OCI-LY3 (cell line): ENCODE measurements at regions not wholly inside any gene's neighbourhood (a gene's known extent, or its start where the extent isn't known, plus 50 kb on each side); places are given as distances from the start of the nearest gene placed in this dataset.

Experiments
- H2AFZ ChIP-seq: fragments of 200-600, 300-600 bp; shearing (Covaris generic); 2 replicates; pipeline ENCODE4 v1.6.0; 2014; ENCODE audit warnings: antibody characterized with exemption, low read depth, low read length
- H3K27ac ChIP-seq: fragments of 200-600, 300-600 bp; sonication (generic); 2 replicates; pipeline ENCODE4 v1.5.1; 2014; ENCODE audit warnings: mild to moderate bottlenecking, low read length, moderate library complexity, mixed read lengths
- H3K27me3 ChIP-seq: fragments of 200-600, 300-600 bp; sonication (generic); 2 replicates; pipeline ENCODE4 v1.6.1; 2014; ENCODE audit warnings: low read depth, low read length, mixed read lengths
- H3K36me3 ChIP-seq: fragments of 200-600, 300-600 bp; sonication (generic); replicated peaks from 2 replicates; pipeline ENCODE3; 2014; ENCODE audit warnings: low read depth, low read length, mixed read lengths
- H3K4me1 ChIP-seq: fragments of 300-600, 200-600 bp; sonication (generic); 2 replicates; pipeline ENCODE4 v1.6.1; 2014; ENCODE audit warnings: low read length, mixed read lengths
- H3K4me2 ChIP-seq: fragments of 200-600, 300-600 bp; sonication (generic); 2 replicates; pipeline ENCODE4 v1.6.1; 2014; ENCODE audit warnings: low read length, mixed read lengths
- H3K4me3 ChIP-seq: fragments of 300-600, 200-600 bp; sonication (generic); 2 replicates; pipeline ENCODE4 v1.5.1; 2014; ENCODE audit warnings: antibody characterized with exemption, mild to moderate bottlenecking, low read length, moderate library complexity
- H3K79me2 ChIP-seq: fragments of 300-600, 200-600 bp; shearing (Covaris generic); 2 replicates; pipeline ENCODE4 v1.6.1; 2014; ENCODE audit warnings: mild to moderate bottlenecking, low read length, mixed read lengths
- H3K9ac ChIP-seq: fragments of 300-600, 200-600 bp; shearing (Covaris generic); 2 replicates; pipeline ENCODE4 v1.6.0; 2014; ENCODE audit warnings: mild to moderate bottlenecking, low read length, moderate library complexity
- H3K9me3 ChIP-seq: fragments of 200-600, 300-600 bp; shearing (Covaris generic); 2 replicates; pipeline ENCODE4 v1.6.1; 2014; ENCODE audit warnings: low read length, mixed read lengths; ENCODE audit not compliant: insufficient read depth
- H4K20me1 ChIP-seq: fragments of 200-600, 300-600 bp; sonication (generic); 2 replicates; pipeline ENCODE4 v1.6.1; 2016; ENCODE audit warnings: low read length, mixed read lengths; ENCODE audit not compliant: insufficient read depth
- CTCF ChIP-seq: fragments of 200-600, 300-600 bp; sonication (generic); IDR thresholded peaks from 2 replicates; pipeline ENCODE4 v1.5.1; 2014; ENCODE audit warnings: antibody characterized with exemption, low read length, low read depth
- EZH2phosphoT487 ChIP-seq: fragments of 200-600 bp; shearing (Covaris generic); IDR thresholded peaks from 2 replicates; pipeline ENCODE4 v1.6.1; 2018; ENCODE audit warnings: antibody characterized with exemption, mixed run types, low read depth

DNA sequence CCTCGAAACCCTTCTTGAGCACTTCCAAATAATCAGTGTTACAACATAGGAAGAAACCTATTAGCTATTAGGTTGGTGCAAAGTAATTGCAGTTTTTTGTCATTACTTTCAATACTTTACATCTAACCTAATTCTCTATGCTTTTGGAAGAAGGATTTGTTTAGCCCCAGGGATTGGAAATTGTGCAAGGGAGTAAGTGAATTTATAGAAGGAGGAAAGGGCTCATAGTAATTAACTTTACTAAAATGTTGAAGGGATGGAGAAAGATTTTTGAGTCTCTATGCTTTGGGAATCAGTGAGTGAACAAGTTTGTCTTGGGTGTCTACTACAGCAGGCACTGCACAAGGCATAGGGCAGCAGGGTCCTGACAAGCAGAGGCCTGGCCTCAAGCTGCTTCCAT, 261.1 kb downstream of the EN1 start:
- Histone ChIP-seq H3K4me1 (no peaks in the 10 kb centered on the region), H3K36me3 (no peaks in the 10 kb centered on the region), H3K79me2 (no peaks in the 10 kb centered on the region), H3K4me3 (no peak overlapping the region), H3K4me2 (no peak overlapping the region), H3K27me3 (peaks cover 2% of the 10 kb centered on the region; the same call in 1 of the 2 replicates), H2AFZ (no peak overlapping the region), H4K20me1 (no peaks in the 10 kb centered on the region), H3K9me3 (no peaks in the 10 kb centered on the region), H3K27ac (no peak overlapping the region), H3K9ac (no peak overlapping the region)
- TF ChIP-seq CTCF (no peak), EZH2phosphoT487 (no peak)

GRCh38 chr2:118584877-118585276, 262.6 kb downstream of the EN1 start:
- Histone ChIP-seq H3K9ac (no peak overlapping the region), H3K4me2 (no peak overlapping the region), H2AFZ (no peak overlapping the region), H3K9me3 (no peaks in the 10 kb centered on the region), H3K4me3 (no peak overlapping the region), H3K27me3 (peaks cover 14% of the 10 kb centered on the region; the same call in 1 of the 2 replicates), H3K36me3 (no peaks in the 10 kb centered on the region), H3K4me1 (no peaks in the 10 kb centered on the region), H3K27ac (no peak overlapping the region), H4K20me1 (no peaks in the 10 kb centered on the region), H3K79me2 (no peaks in the 10 kb centered on the region)
- TF ChIP-seq EZH2phosphoT487 (no peak), CTCF (no peak)

DNA sequence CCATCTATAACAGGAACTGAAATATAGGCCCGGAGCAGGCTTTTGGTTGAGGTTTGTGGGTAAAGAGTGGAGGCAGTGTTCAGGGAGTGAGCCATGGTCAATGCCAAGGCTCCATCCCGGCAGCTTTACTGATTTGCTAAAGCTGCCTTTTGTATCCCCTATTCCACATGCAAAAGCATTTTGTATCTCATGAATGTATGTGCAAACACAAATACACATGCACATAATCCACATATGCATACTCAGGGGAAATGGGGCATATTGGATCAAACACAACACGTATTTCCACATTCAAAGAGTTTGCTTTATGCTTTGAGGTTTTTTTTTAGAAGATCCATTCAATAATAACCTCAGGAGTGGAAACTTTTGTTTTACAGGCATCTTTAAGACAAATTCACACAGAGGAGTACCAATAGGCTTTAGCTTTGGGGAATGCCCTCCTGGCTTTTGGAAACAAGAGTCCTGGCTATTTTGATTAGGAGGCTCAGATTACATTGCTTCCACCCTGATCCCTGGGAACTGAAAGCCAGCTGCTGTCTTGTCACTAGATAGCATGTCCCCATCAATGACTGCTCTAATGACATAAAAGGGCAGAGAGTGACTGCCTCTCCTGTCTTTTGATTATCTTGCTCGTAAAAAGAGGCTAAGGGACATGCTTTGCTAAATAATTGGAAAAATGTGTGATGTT, 263.2 kb downstream of the EN1 start:
- Histone ChIP-seq H3K4me1 (no peaks in the 10 kb centered on the region), H3K9me3 (no peaks in the 10 kb centered on the region), H2AFZ (no peak overlapping the region), H3K79me2 (no peaks in the 10 kb centered on the region), H4K20me1 (no peaks in the 10 kb centered on the region), H3K36me3 (no peaks in the 10 kb centered on the region), H3K27me3 (peaks cover 18% of the 10 kb centered on the region; the same call in 1 of the 2 replicates), H3K4me3 (no peak overlapping the region), H3K4me2 (no peak overlapping the region), H3K27ac (no peak overlapping the region), H3K9ac (no peak overlapping the region)
- no peak for TF ChIP-seq CTCF
- no peak for TF ChIP-seq EZH2phosphoT487

DNA sequence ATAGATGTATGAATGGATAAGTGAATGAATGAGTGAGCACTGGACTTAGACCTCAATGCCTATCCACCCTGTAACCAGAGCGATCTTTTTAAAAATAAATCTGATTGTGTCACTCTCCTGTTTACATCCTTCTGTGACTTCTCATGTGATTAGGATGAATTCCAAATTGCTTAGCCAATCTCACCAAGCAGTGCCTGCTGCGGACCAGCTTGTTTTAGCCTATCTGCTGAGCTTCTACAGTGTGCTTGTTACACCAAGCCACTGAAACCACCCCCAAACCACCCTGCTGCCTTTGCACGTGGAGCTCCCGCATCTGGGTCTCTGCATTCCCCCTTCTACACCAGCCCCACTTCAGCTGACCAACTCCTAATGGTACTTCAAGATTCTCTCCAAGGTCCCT, 265.4 kb downstream of the EN1 start:
- no peak overlapping the region for H3K4me3 ChIP-seq
- no peaks in the 10 kb centered on the region for H3K36me3 ChIP-seq
- H3K27ac ChIP-seq: no peak overlapping the region
- no peaks in the 10 kb centered on the region for H3K79me2 ChIP-seq
- H3K9me3 ChIP-seq: no peaks in the 10 kb centered on the region
- H3K4me1 ChIP-seq: no peaks in the 10 kb centered on the region
- TF ChIP-seq EZH2phosphoT487 (no peak), CTCF (no peak)
- peaks cover 18% of the 10 kb centered on the region; the same call in 1 of the 2 replicates for H3K27me3 ChIP-seq
- H2AFZ ChIP-seq: no peak overlapping the region
- no peak overlapping the region for H3K4me2 ChIP-seq
- no peak overlapping the region for H3K9ac ChIP-seq
- no peaks in the 10 kb centered on the region for H4K20me1 ChIP-seq
